A673 (cell line): ENCODE measurements at regions not wholly inside any gene's neighbourhood (a gene's known extent, or its start where the extent isn't known, plus 50 kb on each side); places are given as distances from the start of the nearest gene placed in this dataset.

Experiments used
- BruUV-seq: library from RNA; stranded (reverse); fragments of 400-500 nt; replicated peaks from 2 replicates; lab custom pipeline; 2021; lab: Mats Ljungman, UMichigan
- CTCF ChIA-PET: fragments of 300-600 bp; sonication (Branson Sonifier 250); formaldehyde crosslinking; loops from one replicate; lab custom pipeline; 2022; ENCODE audit warnings: antibody characterized with exemption; lab: Charles Lee
- POLR2A ChIA-PET: fragments of 300-600 bp; sonication (Branson Sonifier 250); formaldehyde crosslinking; loops from one replicate; lab custom pipeline; 2022; ENCODE audit warnings: antibody characterized with exemption; ENCODE audit not compliant: low non-redundant PET; lab: Charles Lee
- DNase-seq: peaks from one replicate; pipeline ENCODE4 v3.0.0-alpha.2; 2015; ENCODE audit warnings: low spot score
- H3K27ac ChIP-seq: fragments of 200-600 bp; sonication (generic); 2 replicates; pipeline ENCODE4 v1.5.1; 2016; ENCODE audit warnings: mixed run types, low read depth, mild to moderate bottlenecking, mixed read lengths, antibody characterized with exemption, low read length; ENCODE audit not compliant: poor library complexity, severe bottlenecking
- H3K27me3 ChIP-seq: fragments of 200-600 bp; sonication (generic); replicated peaks from 2 replicates; pipeline ENCODE4 v1.6.1; 2017; ENCODE audit warnings: mixed run types, low read depth, mild to moderate bottlenecking, mixed read lengths, antibody characterized with exemption, low read length; ENCODE audit not compliant: insufficient read depth, poor library complexity
- H3K36me3 ChIP-seq: fragments of 200-600 bp; sonication (generic); 2 replicates; pipeline ENCODE4 v1.6.1; 2016; ENCODE audit warnings: mixed run types, mild to moderate bottlenecking, mixed read lengths, antibody characterized with exemption, low read length; ENCODE audit not compliant: insufficient read depth, poor library complexity, severe bottlenecking
- H3K4me1 ChIP-seq: fragments of 200-600 bp; sonication (generic); 2 replicates; pipeline ENCODE4 v1.6.1; 2017; ENCODE audit warnings: mixed run types, mild to moderate bottlenecking, mixed read lengths, antibody characterized with exemption, low read length; ENCODE audit not compliant: insufficient read depth, poor library complexity, severe bottlenecking
- H3K4me3 ChIP-seq: fragments of 200-600 bp; sonication (generic); 2 replicates; pipeline ENCODE4 v1.5.1; 2016; ENCODE audit warnings: low read depth, mixed run types, mild to moderate bottlenecking, mixed read lengths, low read length; ENCODE audit not compliant: poor library complexity, severe bottlenecking
- H3K9me3 ChIP-seq: fragments of 200-600 bp; sonication (generic); 2 replicates; pipeline ENCODE4 v1.6.1; 2016; ENCODE audit warnings: mixed run types, low read depth, mild to moderate bottlenecking, mixed read lengths, antibody characterized with exemption, low read length; ENCODE audit not compliant: poor library complexity, severe bottlenecking
- CTCF ChIP-seq: fragments of 300-800, 200-600 bp; sonication (generic); conservative IDR thresholded peaks from 2 replicates; pipeline ENCODE4 v1.5.1; 2017; ENCODE audit warnings: low read depth, mild to moderate bottlenecking, antibody characterized with exemption, low read length, moderate library complexity, mixed read lengths
- EZH2 ChIP-seq: fragments of 200-600 bp; sonication (generic); IDR thresholded peaks from 2 replicates; pipeline ENCODE4 v1.6.1; 2017; ENCODE audit warnings: borderline replicate concordance, low read depth, mild to moderate bottlenecking, mixed read lengths, antibody characterized with exemption, low read length; ENCODE audit not compliant: poor library complexity, severe bottlenecking
- intact Hi-C: fragments of 100-400 bp; cut with micrococcal nuclease; formaldehyde crosslinking; loops from one replicate; pipeline ENCODE4 v1.10.0; 2022; ENCODE audit not compliant: unreplicated experiment

- TF ChIP-seq EZH2 (no peak), CTCF (no peak)
- Histone ChIP-seq H3K27me3 (no peaks in the 10 kb centered on the region), H3K27ac (no peak overlapping the region), H3K9me3 (no peaks in the 10 kb centered on the region), H3K36me3 (no peaks in the 10 kb centered on the region), H3K4me3 (no peak overlapping the region), H3K4me1 (no peaks in the 10 kb centered on the region)
- CTCF ChIA-PET = no interaction called here
- no peak for DNase-seq
- POLR2A ChIA-PET = interaction anchor here (0.7 kb wide), 1 partner anchor 30 kb away, joined by 4 read pairs; no protein-coding TSS in a partner anchor
- intact Hi-C loops = no loop called here
- no TSS peak for BruUV-seq
Observed at GRCh38 chr17:77727037-77727615, 231.4 kb upstream of the TNRC6C start.

DNA sequence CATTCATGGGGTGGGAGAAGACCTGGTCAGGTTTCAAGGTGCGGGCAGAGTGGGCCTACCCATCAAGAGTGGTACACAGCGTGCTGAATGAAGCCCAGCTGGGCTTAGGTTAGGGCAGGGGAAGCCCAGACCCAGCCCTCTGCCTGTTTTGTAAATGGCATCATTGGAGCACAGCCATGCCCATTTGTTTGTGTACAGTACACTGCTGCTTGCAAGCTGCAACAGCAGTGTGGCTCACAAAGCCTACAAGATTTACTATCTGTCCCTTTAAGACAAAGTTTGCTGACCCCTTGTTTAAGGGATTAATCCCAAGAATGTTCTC is 230.1 kb upstream of the TNRC6C start:
- BruUV-seq = no TSS peak
- Histone ChIP-seq H3K27ac (no peak overlapping the region), H3K4me1 (no peaks in the 10 kb centered on the region), H3K36me3 (no peaks in the 10 kb centered on the region), H3K27me3 (no peaks in the 10 kb centered on the region), H3K9me3 (no peaks in the 10 kb centered on the region), H3K4me3 (no peak overlapping the region)
- POLR2A ChIA-PET = no interaction called here
- intact Hi-C loops = no loop called here
- TF ChIP-seq EZH2 (no peak), CTCF (no peak; the same call in 1 of the 2 replicates)
- DNase-seq = no peak
- CTCF ChIA-PET = interaction anchor here (0.6 kb wide), 1 partner anchor 216 kb away, joined by 3 read pairs; no protein-coding TSS in a partner anchor

- no TSS peak for BruUV-seq
- H3K4me1 ChIP-seq = peaks cover 1% of the 10 kb centered on the region
- CTCF ChIA-PET = no interaction called here
- H3K27ac ChIP-seq = no peak overlapping the region
- H3K4me3 ChIP-seq = no peak overlapping the region
- no peaks in the 10 kb centered on the region for H3K27me3 ChIP-seq
- no peaks in the 10 kb centered on the region for H3K36me3 ChIP-seq
- intact Hi-C loops = no loop called here
- no peaks in the 10 kb centered on the region for H3K9me3 ChIP-seq
- TF ChIP-seq EZH2 (no peak), CTCF (no peak)
- POLR2A ChIA-PET = no interaction called here
- no peak for DNase-seq
Observed at GRCh38 chr17:77728871-77729270, 229.6 kb upstream of the TNRC6C start.
